Skeletal muscle tissue (tissue), 3 donors: ENCODE measurements at regions not wholly inside any gene's neighbourhood (a gene's known extent, or its start where the extent isn't known, plus 50 kb on each side); places are given as distances from the start of the nearest gene placed in this dataset.

Source experiments
- H3K27ac ChIP-seq: one replicate; pipeline ENCODE4 v1.7.0; 2013; ENCODE audit warnings: mild to moderate bottlenecking, low read depth, low read length, inconsistent platforms
- H3K27me3 ChIP-seq, 3 donors: one replicate each; pipeline ENCODE4 v1.7.0; 2013; ENCODE audit warnings: low read length in 3 of 3; ENCODE audit not compliant: control insufficient read depth in 3 of 3, insufficient read depth in 3 of 3
- H3K36me3 ChIP-seq, 3 donors: one replicate each; pipeline ENCODE4 v1.7.0; 2013; ENCODE audit warnings: low read length in 3 of 3; ENCODE audit not compliant: control insufficient read depth in 3 of 3, insufficient read depth in 3 of 3
- H3K4me1 ChIP-seq, 3 donors: one replicate each; pipeline ENCODE4 v1.7.0; 2013; ENCODE audit warnings: low read length in 3 of 3, mild to moderate bottlenecking in 3 of 3; ENCODE audit not compliant: control insufficient read depth in 3 of 3, insufficient read depth in 3 of 3
- H3K4me3 ChIP-seq, 3 donors: one replicate each; pipeline ENCODE4 v1.7.0; 2013; ENCODE audit warnings: low read length in 3 of 3
- H3K9ac ChIP-seq, 3 donors: one replicate each; pipeline ENCODE4 v1.7.0; 2013; ENCODE audit warnings: low read length in 3 of 3, mild to moderate bottlenecking in 3 of 3, moderate library complexity in 2 of 3, low read depth in 1 of 3
- H3K9me3 ChIP-seq, 3 donors: one replicate each; pipeline ENCODE4 v1.7.0; 2013; ENCODE audit warnings: low read length in 3 of 3; ENCODE audit not compliant: control insufficient read depth in 3 of 3
- donor health status: Osteomylitis.

DNA sequence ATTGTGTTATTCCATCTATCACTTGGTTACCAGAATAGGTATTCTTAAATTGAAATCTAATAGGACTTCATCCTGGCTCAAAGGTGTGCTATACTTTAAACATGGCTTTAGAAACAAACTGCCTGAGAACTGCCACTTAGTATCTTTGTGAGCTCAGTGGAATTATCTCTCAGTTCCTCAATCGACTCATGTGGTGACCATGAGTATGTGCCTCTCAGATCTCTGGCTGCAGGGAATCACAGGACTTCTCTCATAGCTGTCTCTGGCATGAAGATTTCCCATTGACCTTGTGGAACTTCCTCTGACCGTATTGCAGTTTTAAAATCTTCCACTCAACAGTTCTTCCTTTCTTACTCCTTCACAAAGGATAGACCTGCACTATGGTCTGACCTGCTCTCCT is 681.9 kb upstream of the BOD1L1 start:
- Histone ChIP-seq H3K4me3 (no peak overlapping the region), H3K4me1 (no peaks in the 10 kb centered on the region), H3K9me3 (no peaks in the 10 kb centered on the region), H3K36me3 (no peaks in the 10 kb centered on the region), H3K9ac (no peak overlapping the region), H3K27ac (no peak overlapping the region), H3K27me3 (no peaks in the 10 kb centered on the region)

DNA sequence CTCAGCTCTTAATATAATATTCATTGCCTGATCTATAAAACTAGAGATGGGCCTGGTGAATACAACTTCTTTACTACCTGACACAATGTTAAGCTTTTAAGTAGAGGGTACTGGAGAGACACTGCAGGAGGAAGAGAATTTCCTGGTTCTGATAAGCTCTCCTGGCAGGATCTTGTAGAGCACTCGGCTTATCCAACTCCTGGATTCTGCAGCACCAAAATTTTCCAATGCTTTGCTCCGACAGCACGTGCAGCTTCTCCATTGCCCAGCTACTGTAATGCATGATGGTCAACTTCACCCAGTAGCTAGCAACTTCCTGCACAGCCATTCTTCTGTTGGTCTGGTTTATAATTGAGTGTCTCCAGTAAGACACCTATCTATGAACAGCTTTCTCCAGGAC is 686.2 kb upstream of the BOD1L1 start:
- H3K4me1 ChIP-seq = no peaks in the 10 kb centered on the region
- H3K9me3 ChIP-seq = no peaks in the 10 kb centered on the region
- H3K27ac ChIP-seq = no peak overlapping the region
- no peak overlapping the region for H3K4me3 ChIP-seq
- H3K9ac ChIP-seq = no peak overlapping the region
- H3K36me3 ChIP-seq = no peaks in the 10 kb centered on the region
- no peaks in the 10 kb centered on the region for H3K27me3 ChIP-seq

GRCh38 chr4:14315129-14315528 is 687.2 kb upstream of the CPEB2 start:
- Histone ChIP-seq H3K27ac (no peak overlapping the region), H3K36me3 (no peaks in the 10 kb centered on the region), H3K9me3 (no peaks in the 10 kb centered on the region), H3K27me3 (no peaks in the 10 kb centered on the region), H3K4me3 (no peak overlapping the region), H3K4me1 (no peaks in the 10 kb centered on the region), H3K9ac (no peak overlapping the region)

GRCh38 chr4:14317351-14317750 is 684.9 kb upstream of the CPEB2 start:
- no peaks in the 10 kb centered on the region for H3K27me3 ChIP-seq
- no peaks in the 10 kb centered on the region for H3K36me3 ChIP-seq
- H3K27ac ChIP-seq = no peak overlapping the region
- H3K9ac ChIP-seq = no peak overlapping the region
- no peak overlapping the region for H3K4me3 ChIP-seq
- no peaks in the 10 kb centered on the region for H3K9me3 ChIP-seq
- H3K4me1 ChIP-seq = no peaks in the 10 kb centered on the region

DNA sequence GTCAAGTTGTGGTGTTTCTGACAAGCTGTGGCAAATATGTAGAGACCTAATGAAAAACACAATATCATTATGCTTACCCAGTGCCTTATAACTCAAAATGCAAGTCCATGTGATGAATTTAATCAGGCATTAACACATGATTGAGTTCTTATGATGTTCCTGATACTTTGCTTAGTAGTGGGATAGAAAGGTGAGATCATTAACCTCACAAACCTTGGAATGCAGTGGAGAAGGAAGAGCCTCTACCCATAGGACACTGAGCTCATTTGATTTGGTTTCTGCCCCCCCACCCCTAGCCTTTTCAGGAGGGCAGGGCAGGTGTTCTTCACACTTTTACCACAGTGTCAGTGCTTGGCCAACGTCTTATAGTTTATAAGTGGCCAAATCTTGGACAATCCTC is 683.6 kb upstream of the CPEB2 start:
- H3K4me3 ChIP-seq = no peak overlapping the region
- no peaks in the 10 kb centered on the region for H3K4me1 ChIP-seq
- no peak overlapping the region for H3K9ac ChIP-seq
- no peaks in the 10 kb centered on the region for H3K27me3 ChIP-seq
- H3K9me3 ChIP-seq = no peaks in the 10 kb centered on the region
- H3K27ac ChIP-seq = no peak overlapping the region
- no peaks in the 10 kb centered on the region for H3K36me3 ChIP-seq

DNA sequence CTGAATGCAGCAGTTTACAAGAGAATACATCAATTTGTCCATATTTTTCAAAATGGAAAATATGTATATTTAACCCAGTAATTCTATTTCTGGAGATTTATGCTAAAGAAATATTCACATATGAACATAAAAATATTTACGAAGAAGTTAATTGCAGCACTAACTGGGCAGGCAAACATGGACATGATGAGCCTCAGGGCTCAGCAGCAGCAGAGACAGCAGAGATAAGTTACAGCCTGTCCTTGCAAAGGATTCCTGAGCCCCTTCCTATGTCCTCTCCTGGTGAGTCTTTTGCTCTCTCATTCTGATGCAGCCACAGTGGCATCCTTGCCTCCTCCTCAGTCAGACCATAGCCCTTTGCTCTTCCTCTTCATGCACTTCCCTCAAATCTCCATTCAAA is 680.6 kb upstream of the CPEB2 start:
- Histone ChIP-seq H3K27me3 (no peaks in the 10 kb centered on the region), H3K27ac (no peak overlapping the region), H3K9ac (no peak overlapping the region), H3K9me3 (peaks cover 0 to 7% (median 0%) of the 10 kb centered on the region in 3 donors), H3K4me1 (no peaks in the 10 kb centered on the region), H3K36me3 (no peaks in the 10 kb centered on the region), H3K4me3 (no peak overlapping the region)

GRCh38 chr4:14323191-14323590 is 679.1 kb upstream of the CPEB2 start:
- Histone ChIP-seq H3K27me3 (no peaks in the 10 kb centered on the region), H3K4me1 (no peaks in the 10 kb centered on the region), H3K4me3 (no peak overlapping the region), H3K27ac (no peak overlapping the region), H3K9me3 (peaks cover 0 to 7% (median 0%) of the 10 kb centered on the region in 3 donors), H3K9ac (no peak overlapping the region), H3K36me3 (no peaks in the 10 kb centered on the region)

DNA sequence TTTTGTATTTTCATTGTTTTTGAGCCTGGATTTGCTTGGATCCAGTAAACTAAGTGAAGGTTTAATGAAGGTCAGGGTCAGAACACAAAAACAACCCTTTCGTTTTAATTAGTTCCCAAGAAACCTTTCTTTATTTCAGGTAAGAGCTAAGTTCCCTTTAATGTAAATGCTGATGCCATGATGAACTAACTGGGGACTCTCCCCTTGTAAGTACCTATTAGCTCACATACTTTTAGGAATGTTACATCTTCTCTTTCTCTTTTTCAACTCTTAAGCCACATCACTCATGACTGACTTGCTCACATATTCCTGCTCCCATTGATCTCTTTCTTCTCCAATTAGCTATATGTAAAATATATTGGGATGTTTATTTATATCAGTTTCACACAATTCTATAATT is 673.1 kb upstream of the CPEB2 start:
- H3K4me3 ChIP-seq = no peak overlapping the region
- no peak overlapping the region for H3K9ac ChIP-seq
- no peaks in the 10 kb centered on the region for H3K36me3 ChIP-seq
- peaks cover 0 to 7% (median 0%) of the 10 kb centered on the region in 3 donors for H3K9me3 ChIP-seq
- H3K27me3 ChIP-seq = no peaks in the 10 kb centered on the region
- H3K27ac ChIP-seq = no peak overlapping the region
- no peaks in the 10 kb centered on the region for H3K4me1 ChIP-seq

DNA sequence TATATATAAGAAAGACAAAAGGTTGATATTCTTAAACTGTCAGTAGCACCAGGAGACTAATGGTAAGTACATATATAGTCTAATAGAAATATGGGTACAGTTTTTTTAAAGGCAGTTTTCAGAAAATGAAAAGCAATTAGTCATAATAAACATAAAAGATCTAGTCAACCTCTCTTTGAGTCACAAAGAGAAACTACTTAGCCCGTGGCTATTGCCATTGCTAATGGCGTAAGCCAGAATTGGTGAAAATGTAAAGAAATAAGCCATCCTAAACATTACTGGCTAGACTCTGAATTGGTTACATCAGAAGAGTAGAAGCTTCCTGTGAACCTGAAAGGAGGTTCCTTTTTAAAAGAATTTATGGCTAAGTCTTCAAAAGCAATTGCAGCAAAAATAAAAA is 668.7 kb upstream of the CPEB2 start:
- no peaks in the 10 kb centered on the region for H3K27me3 ChIP-seq
- H3K9ac ChIP-seq = no peak overlapping the region
- no peaks in the 10 kb centered on the region for H3K36me3 ChIP-seq
- no peak overlapping the region for H3K4me3 ChIP-seq
- H3K27ac ChIP-seq = no peak overlapping the region
- no peaks in the 10 kb centered on the region for H3K4me1 ChIP-seq
- H3K9me3 ChIP-seq = no peaks in the 10 kb centered on the region

DNA sequence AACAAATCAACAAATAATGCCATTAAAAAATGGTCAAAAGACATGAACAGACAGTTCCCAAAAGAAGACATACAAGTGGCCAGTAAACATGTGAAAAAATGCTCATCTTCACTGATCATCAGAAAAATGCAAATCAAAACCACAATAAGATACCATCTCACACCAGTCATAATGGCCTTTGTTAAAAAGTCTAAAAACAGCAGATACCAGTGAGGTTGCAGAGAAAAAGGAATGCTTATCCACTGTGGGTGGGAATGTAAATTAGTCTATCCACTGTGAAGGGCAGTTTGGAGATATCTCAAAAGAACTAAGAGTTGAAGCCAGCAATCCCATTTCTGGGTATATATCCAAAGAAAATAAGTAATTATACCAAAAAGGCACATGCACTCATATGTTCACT is 668.1 kb upstream of the CPEB2 start:
- Histone ChIP-seq H3K4me3 (no peak overlapping the region), H3K27me3 (no peaks in the 10 kb centered on the region), H3K27ac (no peak overlapping the region), H3K9ac (no peak overlapping the region), H3K36me3 (no peaks in the 10 kb centered on the region), H3K9me3 (no peaks in the 10 kb centered on the region), H3K4me1 (no peaks in the 10 kb centered on the region)

DNA sequence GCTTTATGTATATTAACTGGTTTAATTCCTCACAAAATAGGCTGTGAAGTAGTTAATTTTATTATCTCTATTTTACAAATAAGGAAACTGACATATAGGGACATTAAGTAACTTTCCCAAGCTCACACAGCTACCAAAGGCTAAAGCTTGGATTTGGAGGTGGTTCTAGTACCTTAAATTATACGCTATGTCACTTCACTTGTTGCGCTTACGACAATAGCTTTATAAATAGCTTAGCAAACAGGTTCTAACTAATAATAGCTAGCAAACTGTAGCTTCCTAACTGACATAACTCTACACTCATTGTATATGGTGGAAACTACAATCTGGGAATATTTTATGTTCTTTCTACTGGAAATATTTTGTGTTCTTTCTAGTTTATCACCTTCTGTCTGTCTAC is 666.4 kb upstream of the CPEB2 start:
- Histone ChIP-seq H3K27me3 (no peaks in the 10 kb centered on the region), H3K9me3 (no peaks in the 10 kb centered on the region), H3K4me3 (no peak overlapping the region), H3K9ac (no peak overlapping the region), H3K27ac (no peak overlapping the region), H3K36me3 (no peaks in the 10 kb centered on the region), H3K4me1 (no peaks in the 10 kb centered on the region)
